PC-9 (cell line): ENCODE measurements at regions not wholly inside any gene's neighbourhood (a gene's known extent, or its start where the extent isn't known, plus 50 kb on each side); places are given as distances from the start of the nearest gene placed in this dataset.
"Not testable (repeated sequence)": the region's sequence is repeated elsewhere in the genome, so short reads cannot be mapped to it uniquely, and the experiment has no call there.

Experiments
- BruUV-seq: library from RNA; stranded (reverse); fragments of 400-500 nt; replicated peaks from 2 replicates; lab custom pipeline; 2021; lab: Mats Ljungman, UMichigan
- CTCF ChIA-PET: fragments of 300-600 bp; sonication (Branson Sonifier 250); formaldehyde crosslinking; loops from one replicate; lab custom pipeline; 2022; ENCODE audit warnings: antibody characterized with exemption; lab: Charles Lee
- POLR2A ChIA-PET: fragments of 300-600 bp; sonication (Branson Sonifier 250); formaldehyde crosslinking; loops from one replicate; lab custom pipeline; 2022; ENCODE audit warnings: antibody characterized with exemption; ENCODE audit not compliant: unreplicated experiment; lab: Charles Lee
- DNase-seq, 2 experiments: peaks; one replicate each; pipeline versions ENCODE4 v3.0.0 to v3.0.0-alpha.2; 2015 to 2022; ENCODE audit warnings: mixed read lengths in 1 of 2
- H2AFZ ChIP-seq: fragments of 200-600 bp; sonication (generic); 2 replicates; pipeline ENCODE4 v1.8.1; 2017; ENCODE audit warnings: antibody characterized with exemption
- H3F3A ChIP-seq: fragments of 200-600 bp; sonication (generic); 2 replicates; pipeline ENCODE4 v1.8.1; 2017; ENCODE audit warnings: antibody characterized with exemption, mild to moderate bottlenecking, low read depth; ENCODE audit not compliant: insufficient read depth
- H3K27ac ChIP-seq: fragments of 200-600 bp; sonication (generic); 2 replicates; pipeline ENCODE4 v1.6.1; 2016; ENCODE audit warnings: mixed run types
- H3K27me3 ChIP-seq: fragments of 200-600 bp; sonication (generic); 2 replicates; pipeline ENCODE4 v1.6.1; 2016; ENCODE audit warnings: low read depth, mixed run types; ENCODE audit not compliant: insufficient read depth
- H3K36me3 ChIP-seq: fragments of 200-600 bp; sonication (generic); 2 replicates; pipeline ENCODE4 v1.6.1; 2016; ENCODE audit warnings: low read depth, mixed run types
- H3K4me1 ChIP-seq: fragments of 200-600 bp; sonication (generic); replicated peaks from 2 replicates; pipeline ENCODE4 v1.6.1; 2016; ENCODE audit warnings: mixed run types; ENCODE audit not compliant: insufficient read depth
- H3K4me2 ChIP-seq: fragments of 200-600 bp; sonication (generic); 2 replicates; pipeline ENCODE4 v1.6.1; 2017; ENCODE audit warnings: mixed run types
- H3K4me3 ChIP-seq: fragments of 200-600 bp; sonication (generic); 2 replicates; pipeline ENCODE4 v1.6.1; 2016; ENCODE audit warnings: mixed run types
- H3K79me2 ChIP-seq: fragments of 200-600 bp; sonication (generic); 2 replicates; pipeline ENCODE4 v1.6.1; 2017; ENCODE audit warnings: low read depth, mixed run types
- H3K9me2 ChIP-seq: fragments of 200-600 bp; sonication (generic); 2 replicates; pipeline ENCODE4 v1.8.1; 2017; ENCODE audit warnings: mild to moderate bottlenecking; ENCODE audit not compliant: insufficient read depth
- H3K9me3 ChIP-seq: fragments of 200-600 bp; sonication (generic); 2 replicates; pipeline ENCODE4 v1.8.1; 2016; ENCODE audit warnings: low read depth; ENCODE audit not compliant: insufficient read depth
- H4K20me1 ChIP-seq: fragments of 200-600 bp; sonication (generic); 2 replicates; pipeline ENCODE4 v1.8.1; 2017; ENCODE audit not compliant: insufficient read depth
- EZH2 ChIP-seq: fragments of 200-600 bp; sonication (generic); IDR thresholded peaks from 2 replicates; pipeline ENCODE4 v1.8.0; 2017; ENCODE audit warnings: antibody characterized with exemption, low read depth
- intact Hi-C: fragments of 100-400 bp; cut with micrococcal nuclease; formaldehyde crosslinking; loops from one replicate; pipeline ENCODE4 v1.10.0; 2022; ENCODE audit not compliant: unreplicated experiment
- TF ChIP-seq, protein P1 (sequence below): fragments of 200-600 bp; sonication (generic); conservative IDR thresholded peaks from 2 replicates; pipeline ENCODE4 v1.6.1; 2017; ENCODE audit warnings: mixed run types, antibody characterized with exemption, mild to moderate bottlenecking, moderate library complexity

DNA sequence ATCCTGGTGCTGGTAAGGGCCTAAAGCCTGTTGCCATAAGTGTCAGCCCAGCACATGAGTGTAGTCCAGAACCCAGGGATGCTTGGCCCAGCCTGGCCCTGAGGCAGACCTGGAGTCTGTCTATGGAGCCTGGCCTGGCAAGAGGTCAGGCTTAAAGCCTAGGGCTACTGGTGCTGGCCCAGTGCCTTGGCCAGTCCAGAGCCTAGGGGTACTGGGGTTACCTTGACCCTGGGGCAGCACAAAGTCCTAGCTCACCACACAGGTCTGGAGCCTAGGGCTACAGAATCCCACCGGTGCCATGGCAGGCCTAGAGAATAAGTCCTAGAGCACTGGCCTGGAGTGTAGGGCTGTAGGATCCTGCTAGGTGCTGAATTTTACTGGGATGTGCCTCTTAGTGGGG is 393.8 kb downstream of the MAGEE1 start:
- no peaks in the 10 kb centered on the region for H4K20me1 ChIP-seq
- intact Hi-C loops = no loop called here
- H3K9me2 ChIP-seq = no peaks in the 10 kb centered on the region
- no peak overlapping the region for H2AFZ ChIP-seq
- H3F3A ChIP-seq = no peaks in the 10 kb centered on the region
- POLR2A ChIA-PET = no interaction called here
- H3K9me3 ChIP-seq = no peaks in the 10 kb centered on the region
- H3K36me3 ChIP-seq = no peaks in the 10 kb centered on the region
- H3K27me3 ChIP-seq = no peaks in the 10 kb centered on the region
- no peak overlapping the region for H3K27ac ChIP-seq
- H3K4me3 ChIP-seq = no peak overlapping the region
- CTCF ChIA-PET = no interaction called here
- no peak overlapping the region for H3K4me2 ChIP-seq
- BruUV-seq = no TSS peak
- TF ChIP-seq EZH2 = no peak
- TF ChIP-seq, protein P1, sequence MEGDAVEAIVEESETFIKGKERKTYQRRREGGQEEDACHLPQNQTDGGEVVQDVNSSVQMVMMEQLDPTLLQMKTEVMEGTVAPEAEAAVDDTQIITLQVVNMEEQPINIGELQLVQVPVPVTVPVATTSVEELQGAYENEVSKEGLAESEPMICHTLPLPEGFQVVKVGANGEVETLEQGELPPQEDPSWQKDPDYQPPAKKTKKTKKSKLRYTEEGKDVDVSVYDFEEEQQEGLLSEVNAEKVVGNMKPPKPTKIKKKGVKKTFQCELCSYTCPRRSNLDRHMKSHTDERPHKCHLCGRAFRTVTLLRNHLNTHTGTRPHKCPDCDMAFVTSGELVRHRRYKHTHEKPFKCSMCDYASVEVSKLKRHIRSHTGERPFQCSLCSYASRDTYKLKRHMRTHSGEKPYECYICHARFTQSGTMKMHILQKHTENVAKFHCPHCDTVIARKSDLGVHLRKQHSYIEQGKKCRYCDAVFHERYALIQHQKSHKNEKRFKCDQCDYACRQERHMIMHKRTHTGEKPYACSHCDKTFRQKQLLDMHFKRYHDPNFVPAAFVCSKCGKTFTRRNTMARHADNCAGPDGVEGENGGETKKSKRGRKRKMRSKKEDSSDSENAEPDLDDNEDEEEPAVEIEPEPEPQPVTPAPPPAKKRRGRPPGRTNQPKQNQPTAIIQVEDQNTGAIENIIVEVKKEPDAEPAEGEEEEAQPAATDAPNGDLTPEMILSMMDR = no peak
- H3K4me1 ChIP-seq = no peaks in the 10 kb centered on the region
- no peaks in the 10 kb centered on the region for H3K79me2 ChIP-seq
- no peak for DNase-seq

DNA sequence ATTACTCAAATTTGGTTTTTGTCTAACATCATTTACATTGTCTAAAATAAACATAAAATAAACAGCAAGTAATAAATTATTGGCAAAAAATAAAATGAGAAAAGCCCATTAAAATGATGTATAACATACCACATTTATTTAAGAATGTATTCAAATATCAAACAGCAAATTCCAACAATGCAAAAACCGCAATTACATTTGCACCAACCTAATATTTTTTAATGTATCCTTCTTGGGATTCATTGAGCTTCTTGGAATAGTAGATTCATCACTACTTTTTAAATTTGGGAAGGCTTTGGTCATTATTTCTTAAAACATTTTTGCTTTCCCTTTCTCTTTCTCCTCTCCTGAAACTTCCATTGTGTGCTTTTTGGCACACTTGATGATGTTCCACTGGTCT is 400.2 kb downstream of the MAGEE1 start:
- Histone ChIP-seq H3K4me3 (no peak overlapping the region), H3F3A (no peaks in the 10 kb centered on the region), H3K9me3 (no peaks in the 10 kb centered on the region), H3K36me3 (no peaks in the 10 kb centered on the region), H3K27me3 (no peaks in the 10 kb centered on the region), H3K4me2 (no peak overlapping the region), H2AFZ (no peak overlapping the region), H3K27ac (no peak overlapping the region), H4K20me1 (no peaks in the 10 kb centered on the region), H3K9me2 (no peaks in the 10 kb centered on the region), H3K4me1 (no peaks in the 10 kb centered on the region), H3K79me2 (no peaks in the 10 kb centered on the region)
- BruUV-seq = no TSS peak
- ChIA-PET POLR2A (no interaction called here), CTCF (no interaction called here)
- no peak for DNase-seq
- TF ChIP-seq, protein P1 = no peak
- TF ChIP-seq EZH2 = no peak
- intact Hi-C loops = no loop called here

DNA sequence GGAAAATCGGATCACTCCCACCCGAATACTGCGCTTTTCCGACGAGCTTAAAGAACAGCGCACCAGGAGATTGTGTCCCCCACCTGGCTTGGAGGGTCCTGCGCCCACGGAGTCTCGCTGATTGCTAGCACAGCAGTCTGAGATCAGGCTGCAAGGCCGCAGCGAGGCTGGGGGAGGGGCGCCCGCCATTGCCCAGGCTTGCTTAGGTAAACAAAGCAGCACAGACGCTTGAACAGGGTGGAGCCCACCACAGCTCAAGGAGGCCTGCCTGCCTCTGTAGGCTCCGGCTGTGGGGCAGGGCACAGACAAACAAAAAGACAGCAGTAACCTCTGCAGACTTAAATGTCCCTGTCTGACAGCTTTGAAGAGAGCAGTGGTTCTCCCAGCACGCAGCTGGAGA is 413.4 kb downstream of the MAGEE1 start:
- CTCF ChIA-PET, H2AFZ ChIP-seq, H4K20me1 ChIP-seq, H3K9me3 ChIP-seq, H3K9me2 ChIP-seq, H3K79me2 ChIP-seq, H3K36me3 ChIP-seq, intact Hi-C loops, H3K4me2 ChIP-seq, H3K4me1 ChIP-seq, H3F3A ChIP-seq, H3K4me3 ChIP-seq, BruUV-seq, POLR2A ChIA-PET, H3K27me3 ChIP-seq, H3K27ac ChIP-seq, DNase-seq: not testable (repeated sequence)

DNA sequence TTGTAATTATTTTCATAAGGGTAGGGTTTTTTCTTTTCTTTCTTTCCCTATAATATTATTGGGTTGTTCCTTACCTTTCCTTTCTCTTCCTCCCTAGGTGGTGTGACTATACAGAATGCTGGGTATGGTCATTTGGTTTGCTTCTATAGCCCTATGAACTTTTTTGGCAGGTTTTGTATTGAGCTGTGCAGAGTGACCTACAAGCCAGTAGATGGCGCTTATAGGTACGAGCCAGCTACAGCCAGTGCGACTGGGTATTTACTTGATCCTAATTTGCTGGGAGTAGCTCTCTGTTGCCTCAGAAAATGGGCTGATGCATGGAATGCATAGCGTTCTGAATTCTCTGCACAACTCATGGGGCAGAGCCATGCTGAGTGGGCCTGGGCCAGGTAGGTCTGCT is 423.3 kb downstream of the MAGEE1 start:
- POLR2A ChIA-PET = no interaction called here

More for the DNA sequence above, 423.3 kb downstream of the MAGEE1 start:
- intact Hi-C loops = no loop called here
- Histone ChIP-seq H3F3A (no peaks in the 10 kb centered on the region), H3K79me2 (no peaks in the 10 kb centered on the region), H3K36me3 (no peaks in the 10 kb centered on the region), H3K27ac (no peak overlapping the region), H3K4me3 (no peak overlapping the region), H3K4me2 (no peak overlapping the region), H3K4me1 (no peaks in the 10 kb centered on the region), H3K27me3 (no peaks in the 10 kb centered on the region), H2AFZ (no peak overlapping the region), H3K9me3 (no peaks in the 10 kb centered on the region), H4K20me1 (no peaks in the 10 kb centered on the region), H3K9me2 (no peaks in the 10 kb centered on the region)
- CTCF ChIA-PET = no interaction called here
- BruUV-seq = no TSS peak
- DNase-seq = peak in 1 of 2 experiments; percentile 29
- TF ChIP-seq EZH2 = no peak
- TF ChIP-seq, protein P1 = peak; percentile 42; the same call in 1 of the 2 replicates
